NCI-H460 (cell line): ENCODE measurements at regions not wholly inside any gene's neighbourhood (a gene's known extent, or its start where the extent isn't known, plus 50 kb on each side); places are given as distances from the start of the nearest gene placed in this dataset.
"Not testable (repeated sequence)": the region's sequence is repeated elsewhere in the genome, so short reads cannot be mapped to it uniquely, and the experiment has no call there.

Experiments used
- DNase-seq: peaks from one replicate; pipeline ENCODE4 v3.0.0-alpha.2; 2016; ENCODE audit warnings: low read depth; ENCODE audit errors: extremely low read depth

DNA sequence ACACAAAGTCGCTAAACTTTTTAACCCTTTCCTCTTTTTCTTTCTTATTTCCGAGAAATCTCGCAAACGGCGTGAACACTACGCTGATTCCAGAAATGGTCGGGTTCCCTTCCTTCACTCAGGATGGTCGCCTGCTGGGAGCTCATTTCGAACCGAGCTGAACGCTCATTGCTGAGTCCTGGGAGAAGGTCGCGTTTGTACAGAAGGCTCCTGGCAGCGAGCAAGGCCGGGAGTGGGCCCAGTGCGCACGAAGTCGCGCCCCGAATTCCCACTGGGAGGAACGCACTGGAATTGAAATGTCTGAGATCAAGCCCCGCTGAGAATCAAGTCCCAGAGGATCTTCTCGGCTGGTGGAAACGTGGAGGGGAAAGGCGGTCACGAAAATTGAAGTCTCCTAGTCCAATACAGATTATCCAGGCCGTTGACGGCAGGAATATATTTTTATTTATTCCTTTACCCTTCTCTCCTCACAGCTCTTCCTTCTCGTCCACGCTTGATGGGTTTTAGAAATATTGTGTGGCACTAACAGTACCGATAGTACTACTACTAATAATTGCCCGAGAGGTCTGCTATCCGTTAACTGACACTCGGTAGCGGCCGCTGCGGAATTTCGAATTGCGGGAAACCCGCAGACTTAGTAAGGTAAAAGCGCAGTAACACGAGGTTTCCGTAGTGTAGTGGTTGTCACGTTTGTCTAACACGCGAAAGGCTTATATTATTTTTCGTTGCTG is 207.2 kb upstream of the ZNF184 start:
- DNase-seq: no peak

- no peak for DNase-seq
Observed at GRCh38 chr6:27679308-27679963, 206.5 kb upstream of the ZNF184 start.

DNA sequence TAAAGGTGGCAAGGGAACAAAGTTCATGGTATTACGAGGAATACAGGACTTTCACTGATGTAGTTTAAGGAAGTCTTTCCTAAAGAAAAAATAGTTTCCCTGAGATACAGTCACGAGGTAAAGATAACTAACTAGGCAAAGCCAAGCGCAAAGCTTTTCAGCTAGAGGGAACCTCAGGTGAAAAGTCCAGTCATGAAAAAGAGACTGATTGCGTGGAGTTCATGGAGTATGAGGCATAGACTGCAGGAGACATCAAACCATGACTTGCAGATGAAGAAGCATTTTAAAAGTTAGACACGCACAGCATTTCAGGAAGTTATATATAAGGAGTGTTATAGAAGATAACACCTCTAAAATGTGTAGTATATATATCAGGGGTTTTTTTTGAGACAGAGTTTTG is 205.6 kb upstream of the ZNF184 start:
- no peak for DNase-seq

DNA sequence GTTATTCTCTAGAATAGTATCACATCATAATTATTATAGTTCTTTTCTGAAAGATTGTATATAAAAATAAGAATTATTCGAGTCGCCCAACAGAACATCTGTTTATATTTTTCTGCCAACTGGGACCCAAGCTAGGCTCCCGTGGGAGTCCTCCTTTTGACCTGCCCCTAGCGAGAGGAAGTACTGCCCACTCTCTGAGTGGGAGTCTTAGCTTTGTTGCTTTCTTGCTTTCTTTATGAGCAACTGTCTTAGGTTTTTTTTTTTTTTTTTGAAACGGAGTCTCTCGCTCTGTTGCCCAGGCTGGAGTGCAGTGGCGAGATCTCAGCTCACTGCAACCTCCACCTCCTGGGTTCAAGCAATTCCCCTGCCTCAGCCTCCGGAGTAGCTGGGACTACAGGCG is 202.0 kb upstream of the ZNF184 start:
- DNase-seq: no peak

GRCh38 chr6:27672113-27672799 is 199.4 kb upstream of the ZNF184 start:
- peak; percentile 81 for DNase-seq

DNA sequence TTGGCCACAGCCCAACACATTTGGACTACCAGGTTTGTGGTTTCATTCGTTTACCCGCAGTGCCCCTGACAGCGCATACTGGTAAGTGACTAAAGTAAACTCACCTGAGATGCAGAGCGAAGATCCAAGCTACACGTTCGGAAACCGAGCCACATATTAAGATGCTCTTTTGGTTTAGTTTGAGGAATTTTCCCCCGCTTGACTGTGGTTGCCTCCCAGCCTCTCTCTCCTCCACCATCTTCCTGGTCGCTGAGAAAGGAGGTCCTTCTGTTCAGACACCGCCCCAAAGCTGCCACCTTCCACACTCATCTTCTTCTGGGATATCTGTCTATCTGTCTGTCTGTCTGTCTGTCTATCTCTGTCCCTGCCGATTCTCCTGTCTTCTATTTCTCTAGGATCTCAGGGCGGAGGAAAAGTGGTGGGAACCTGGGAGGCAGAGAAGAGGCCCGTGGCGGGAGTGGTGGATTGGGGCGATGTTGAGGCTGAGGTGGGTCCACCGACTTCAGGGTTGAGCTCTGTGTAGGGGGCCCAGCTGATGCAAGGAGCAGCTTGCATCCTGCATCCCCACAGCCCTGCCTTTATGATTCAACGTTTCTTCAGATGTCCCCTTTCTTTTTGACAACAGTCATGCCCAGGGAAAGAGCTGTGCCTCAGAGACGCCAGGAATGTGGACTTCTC is 196.9 kb upstream of the ZNF184 start:
- no peak for DNase-seq

- DNase-seq: no peak
Observed at GRCh38 chr6:27669295-27669623, 196.4 kb upstream of the ZNF184 start.

- DNase-seq: peak; percentile 53
Observed at GRCh38 chr6:27668442-27669294, 195.8 kb upstream of the ZNF184 start.

DNA sequence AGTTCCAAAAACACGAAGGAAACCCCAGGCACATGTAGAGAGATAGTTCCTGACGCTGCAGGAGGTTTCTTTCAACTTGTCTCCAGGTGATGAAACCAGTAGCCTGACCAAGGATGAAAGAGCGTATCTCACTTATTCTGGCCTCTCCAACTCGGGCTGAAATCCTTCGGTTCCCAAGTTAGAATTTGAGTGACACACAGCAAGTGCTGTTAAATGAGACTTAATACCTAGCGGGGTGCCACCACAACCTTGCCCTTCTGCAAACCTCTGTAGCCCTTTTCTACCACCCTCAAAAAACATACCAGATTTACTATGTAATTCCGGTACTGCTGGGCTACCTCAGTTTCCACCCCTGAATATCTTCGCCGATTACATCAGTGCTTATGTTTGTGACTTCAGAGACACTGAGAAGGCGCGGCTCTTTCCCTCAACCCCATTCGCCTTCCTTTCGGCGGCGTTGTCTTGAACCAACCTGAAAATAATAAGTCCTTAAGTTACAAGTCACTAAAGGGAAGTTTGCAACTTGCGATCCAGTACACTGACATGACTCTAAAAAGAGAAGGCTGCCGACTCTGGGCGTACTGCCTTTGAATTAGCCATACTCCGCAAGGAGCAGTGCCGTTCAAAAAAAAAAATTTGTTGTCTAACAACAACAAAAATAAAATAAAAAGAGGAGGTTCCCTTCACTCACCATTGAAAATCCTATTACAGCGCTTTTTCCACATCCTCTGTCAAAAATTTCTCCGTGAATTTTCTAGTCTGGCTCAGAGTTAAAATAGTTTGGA is 194.9 kb upstream of the ZNF184 start:
- no peak for DNase-seq

DNA sequence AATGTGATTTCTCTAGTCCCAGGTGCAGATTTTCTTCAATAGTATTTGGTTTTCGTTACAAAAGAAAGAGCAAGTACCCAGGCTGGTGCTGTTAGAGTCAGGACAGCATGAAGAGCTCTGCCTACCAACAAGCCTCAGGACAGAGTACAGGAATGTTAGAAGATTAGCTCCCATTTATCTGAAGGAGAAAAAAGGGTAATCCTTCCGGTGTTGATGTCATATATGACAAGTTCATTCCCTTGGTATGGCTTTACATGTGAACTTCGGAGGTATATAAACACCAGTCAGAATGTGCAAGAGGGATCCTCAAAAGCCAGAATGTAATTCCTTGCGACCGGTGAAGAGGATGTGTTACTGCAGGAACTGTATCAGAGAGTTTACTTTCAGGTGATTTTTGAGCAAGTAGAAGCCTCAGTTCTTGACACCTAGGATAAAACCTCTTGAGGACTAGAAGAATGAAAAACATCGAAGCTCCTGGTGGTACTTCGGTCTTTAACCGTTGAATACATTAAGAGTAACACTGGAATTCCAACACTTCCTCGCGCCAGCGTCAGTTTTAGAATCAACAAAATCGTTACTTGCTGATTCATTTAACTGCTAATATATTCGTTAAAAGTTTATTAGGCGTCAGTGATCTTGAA is 194.2 kb upstream of the ZNF184 start:
- DNase-seq: no peak

DNA sequence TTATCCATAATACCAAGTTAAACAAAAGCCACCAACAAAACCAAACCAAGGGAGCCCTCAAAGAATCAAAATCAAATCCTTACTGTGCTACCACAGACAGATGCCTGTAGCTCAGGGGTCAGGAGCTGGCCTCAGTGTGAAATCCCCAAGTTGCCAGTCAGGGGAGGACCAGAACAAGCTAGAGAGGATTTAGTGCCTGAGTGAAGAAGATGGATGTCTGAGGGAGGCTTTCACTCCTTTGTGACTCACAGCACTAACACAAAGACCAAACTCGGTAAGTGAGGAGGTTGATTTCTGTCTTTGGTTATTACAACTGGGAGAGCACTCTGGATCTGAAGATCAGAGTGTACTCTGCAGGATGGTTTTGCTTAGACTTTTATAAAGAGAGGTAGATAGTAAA is 189.9 kb upstream of the ZNF184 start:
- DNase-seq: no peak

DNA sequence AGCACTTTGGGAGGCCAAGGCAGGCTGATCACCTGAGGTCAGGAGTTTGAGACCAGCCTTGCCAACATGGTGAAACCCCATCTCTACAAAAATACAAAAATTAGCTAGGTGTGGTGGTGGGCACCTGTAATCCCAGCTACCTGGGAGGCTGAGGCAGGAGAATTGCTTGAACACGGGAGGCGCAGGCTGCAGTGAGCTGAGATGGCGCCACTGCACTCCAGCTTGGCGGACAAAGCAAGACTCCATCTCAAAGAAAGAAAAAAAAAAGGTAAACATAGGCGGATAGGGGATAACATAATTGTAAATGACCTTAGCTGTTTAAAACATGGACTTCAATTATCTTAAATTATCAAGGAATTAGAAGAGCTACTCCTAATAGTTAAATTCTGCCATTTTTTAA is 189.3 kb upstream of the ZNF184 start:
- not testable (repeated sequence) for DNase-seq

DNA sequence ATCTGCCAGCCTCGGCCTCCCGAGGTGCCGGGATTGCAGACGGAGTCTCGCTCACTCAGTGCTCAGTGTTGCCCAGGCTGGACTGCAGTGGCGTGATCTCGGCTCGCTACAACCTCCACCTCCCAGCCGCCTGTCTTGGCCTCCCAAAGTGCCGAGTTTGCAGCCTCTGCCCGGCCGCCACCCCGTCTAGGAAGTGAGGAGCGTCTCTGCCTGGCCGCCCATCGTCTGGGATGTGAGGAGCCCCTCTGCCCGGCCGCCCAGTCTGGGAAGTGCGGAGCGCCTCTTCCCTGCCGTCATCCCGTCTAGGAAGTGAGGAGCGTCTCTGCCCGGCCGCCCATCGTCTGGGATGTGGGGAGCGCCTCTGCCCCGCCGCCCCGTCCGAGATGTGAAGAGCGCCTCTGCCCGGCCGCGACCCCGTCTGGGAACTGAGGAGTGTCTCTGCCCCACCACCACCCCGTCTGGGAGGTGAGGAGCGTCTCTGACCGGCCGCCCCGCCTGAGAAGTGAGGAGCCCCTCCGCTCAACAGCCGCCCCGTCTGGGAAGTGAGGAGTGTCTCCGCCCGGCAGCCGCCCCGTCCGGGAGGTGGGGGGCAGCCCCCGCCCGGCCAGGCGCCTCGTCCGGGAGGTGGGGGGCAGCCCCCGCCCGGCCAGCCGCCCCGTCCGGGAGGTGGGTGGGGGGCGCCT is 180.4 kb upstream of the ZNF184 start:
- DNase-seq: not testable (repeated sequence)

GRCh38 chr6:27651371-27651732 is 178.4 kb upstream of the ZNF184 start:
- no peak for DNase-seq

DNA sequence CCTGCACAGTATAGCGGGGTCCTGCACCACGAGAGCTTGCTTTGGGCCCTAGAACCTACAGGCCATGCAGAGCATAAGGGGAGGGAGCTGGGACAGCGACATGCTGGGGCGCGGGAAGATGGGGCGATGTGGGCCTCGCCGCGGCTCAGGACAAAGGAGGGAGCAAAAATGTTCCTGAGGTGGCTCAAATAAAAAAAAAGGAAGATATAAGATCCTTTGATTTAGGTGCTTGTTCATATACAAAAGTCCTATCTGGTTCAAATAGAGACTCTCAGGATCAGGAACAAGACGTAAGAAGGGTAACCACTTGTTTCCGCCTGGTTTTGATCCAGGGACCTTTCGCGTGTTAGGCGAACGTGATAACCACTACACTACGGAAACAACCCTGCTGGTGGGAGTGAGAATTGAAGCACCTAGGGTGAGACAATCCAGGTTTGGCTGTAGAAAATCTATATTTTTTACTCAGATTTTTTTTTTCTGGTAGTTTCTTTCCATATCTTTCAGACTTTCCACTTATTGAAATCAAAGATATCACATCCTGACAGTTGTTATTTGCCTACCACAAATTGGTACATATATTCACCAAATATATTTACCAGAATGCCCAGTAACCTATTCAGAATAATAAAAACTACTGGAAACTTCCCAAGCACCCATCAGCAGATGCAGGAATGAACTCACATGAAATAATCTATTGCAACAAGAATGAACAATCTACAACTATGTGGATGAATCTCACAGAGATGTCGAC is 177.9 kb upstream of the ZNF184 start:
- peak; percentile 75 for DNase-seq

- DNase-seq: no peak
Observed at GRCh38 chr6:27644528-27644927, 171.6 kb upstream of the ZNF184 start.

DNA sequence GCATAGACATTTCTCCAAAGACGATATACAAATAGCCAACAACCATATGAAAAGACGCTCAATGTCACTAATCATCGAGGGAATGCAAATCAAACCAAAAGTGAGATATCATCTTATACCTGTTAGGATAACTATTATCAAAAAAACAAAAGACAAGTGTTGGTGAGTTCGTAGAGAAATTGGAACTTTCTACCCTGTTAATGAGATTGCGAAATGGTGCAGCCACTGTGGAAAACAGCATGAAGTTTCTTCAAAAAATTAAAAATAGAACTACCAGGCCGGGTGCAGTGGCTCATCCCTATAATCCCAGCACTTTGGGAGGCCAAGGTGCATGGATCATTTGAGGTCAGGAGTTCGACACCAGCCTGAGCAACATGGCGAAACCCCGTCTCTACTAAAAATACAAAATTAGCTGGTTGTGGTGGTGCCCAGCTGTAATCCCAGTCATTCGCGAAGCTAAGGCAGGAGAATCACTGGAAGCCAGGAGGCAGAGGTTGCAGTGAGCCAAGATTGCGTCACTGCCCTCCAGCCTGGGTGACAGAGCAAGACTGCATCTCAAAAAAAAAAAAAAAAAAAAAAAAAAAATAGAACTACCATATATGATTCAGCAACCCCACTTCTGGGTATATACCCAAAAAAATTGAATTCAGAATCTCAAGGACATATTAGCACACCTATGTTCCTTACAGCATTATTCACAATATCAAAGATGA is 170.0 kb upstream of the ZNF184 start:
- DNase-seq: no peak
